GM12878 (cell line): ENCODE measurements at regions not wholly inside any gene's neighbourhood (a gene's known extent, or its start where the extent isn't known, plus 50 kb on each side); places are given as distances from the start of the nearest gene placed in this dataset.

Source experiments
- ATAC-seq: fragments of 200-7000 bp; cut with Tn5 transposase; 3 replicates; pipeline ENCODE4 v1.9.1; 2020; ENCODE audit warnings: mild to moderate bottlenecking, moderate library complexity
- BruUV-seq: library from RNA; stranded (reverse); fragments of 400-500 nt; replicated peaks from 2 replicates; lab custom pipeline; 2021; lab: Mats Ljungman, UMichigan
- CTCF ChIA-PET: fragments of 300-600 bp; sonication (Branson Sonifier 250); formaldehyde crosslinking; extraction: SDS; loops from one replicate; lab custom pipeline; 2021; ENCODE audit warnings: inconsistent platforms; lab: Yijun Ruan, JAX
- POLR2A ChIA-PET: fragments of 350-600 bp; formaldehyde crosslinking; extraction: SDS; loops from one replicate; lab custom pipeline; 2021; ENCODE audit warnings: inconsistent platforms; lab: Charles Lee
- RAD21 ChIA-PET: fragments of 300-600 bp; sonication (Branson Sonifier 250); formaldehyde crosslinking; loops from one replicate; lab custom pipeline; 2023; ENCODE audit warnings: antibody characterized with exemption; ENCODE audit not compliant: unreplicated experiment; lab: Charles Lee
- SMC1A ChIA-PET: fragments of 300-600 bp; sonication (Branson Sonifier 250); formaldehyde crosslinking; loops from one replicate; lab custom pipeline; 2023; ENCODE audit not compliant: unreplicated experiment, uncharacterized antibody; lab: Charles Lee
- DNase-seq: peaks from one replicate; pipeline ENCODE4 v3.0.0-alpha.2; 2011; ENCODE audit warnings: low read depth, low spot score
- FAIRE-seq: peaks from 3 replicates; lab custom pipeline; 2011; peaks lifted over from hg19 to GRCh38; lab: Jason Lieb, UNC
- H2AFZ ChIP-seq: 2 replicates; pipeline ENCODE4 v1.6.0; 2011; ENCODE audit warnings: low read depth, low read length, control low read depth; ENCODE audit not compliant: control insufficient read depth
- H3K27ac ChIP-seq: 2 replicates; pipeline ENCODE4 v1.5.1; 2011; ENCODE audit warnings: control low read depth; ENCODE audit not compliant: control insufficient read depth, insufficient read depth
- H3K27me3 ChIP-seq, 2 experiments: replicated peaks in 1 of 2; 2 replicates each; pipeline versions ENCODE4 v1.6.0 to v1.6.1; 2011; ENCODE audit warnings: low read length in 1 of 2; ENCODE audit not compliant: control insufficient read depth in 2 of 2, insufficient read depth in 2 of 2
- H3K36me3 ChIP-seq, 2 experiments: 2 replicates each; pipeline ENCODE4 v1.5.1; 2011; ENCODE audit warnings: low read length in 1 of 2; ENCODE audit not compliant: control insufficient read depth in 2 of 2, insufficient read depth in 2 of 2
- H3K4me1 ChIP-seq: 2 replicates; pipeline ENCODE4 v1.6.1; 2011; ENCODE audit warnings: mild to moderate bottlenecking, low read length, moderate library complexity, mixed read lengths; ENCODE audit not compliant: control insufficient read depth, insufficient read depth
- H3K4me2 ChIP-seq: 2 replicates; pipeline ENCODE4 v1.6.0; 2011; ENCODE audit warnings: control low read depth; ENCODE audit not compliant: control insufficient read depth, insufficient read depth
- H3K4me3 ChIP-seq: fragments of 200-600 bp; sonication (generic); 2 replicates; pipeline ENCODE4 v1.5.1; 2016
- H3K79me2 ChIP-seq: 2 replicates; pipeline ENCODE4 v1.6.0; 2011; ENCODE audit warnings: low read length; ENCODE audit not compliant: control insufficient read depth, insufficient read depth
- H3K9ac ChIP-seq: 2 replicates; pipeline ENCODE4 v1.8.0; 2011; ENCODE audit warnings: low read length, control low read depth, mixed read lengths; ENCODE audit not compliant: control insufficient read depth, insufficient read depth
- H3K9me3 ChIP-seq: replicated peaks from 3 replicates; pipeline ENCODE4 v1.5.1; 2011; ENCODE audit warnings: mild to moderate bottlenecking, low read length; ENCODE audit not compliant: control insufficient read depth, insufficient read depth
- H4K20me1 ChIP-seq: 2 replicates; pipeline ENCODE4 v1.6.0; 2011; ENCODE audit not compliant: control insufficient read depth, insufficient read depth
- CBX3 ChIP-seq: fragments of 200-600 bp; sonication (generic); IDR thresholded peaks from 2 replicates; pipeline ENCODE4 v1.6.1; 2016; ENCODE audit warnings: low read depth, borderline replicate concordance
- DPF2 ChIP-seq: fragments of 450-650 bp; IDR thresholded peaks from 2 replicates; pipeline ENCODE4 v1.6.1; 2017; ENCODE audit warnings: mild to moderate bottlenecking
- EZH2 ChIP-seq: IDR thresholded peaks from 2 replicates; pipeline ENCODE4 v1.6.1; 2012; ENCODE audit warnings: low read depth, mild to moderate bottlenecking, control low read depth, inconsistent platforms, low read length, borderline replicate concordance; ENCODE audit not compliant: control insufficient read depth
- HDGF ChIP-seq: fragments of 450-650 bp; IDR thresholded peaks from 2 replicates; pipeline ENCODE4 v1.6.1; 2016; ENCODE audit warnings: antibody characterized with exemption
- IRF4 ChIP-seq: IDR thresholded peaks from 2 replicates; pipeline ENCODE4 v1.6.1; 2011; ENCODE audit warnings: low read depth, low read length
- POLR2AphosphoS2 ChIP-seq: IDR thresholded peaks from 2 replicates; pipeline ENCODE4 v1.6.1; 2011; ENCODE audit warnings: low read depth, mild to moderate bottlenecking, low read length, improper control_type of control experiment, moderate library complexity
- POLR2AphosphoS5 ChIP-seq: IDR thresholded peaks from 2 replicates; pipeline ENCODE4 v1.6.1; 2011; ENCODE audit warnings: mild to moderate bottlenecking, low read length, inconsistent platforms
- RAD51 ChIP-seq: fragments of 450-650 bp; IDR thresholded peaks from 2 replicates; pipeline ENCODE4 v1.6.1; 2016; ENCODE audit warnings: moderate library complexity, mild to moderate bottlenecking, inconsistent platforms
- RELA ChIP-seq: fragments of 450-650 bp; IDR thresholded peaks from 2 replicates; pipeline ENCODE4 v1.8.0; 2014; ENCODE audit warnings: borderline replicate concordance; ENCODE audit not compliant: partially characterized antibody
- RUNX3 ChIP-seq: IDR thresholded peaks from 2 replicates; pipeline ENCODE4 v1.6.1; 2012; ENCODE audit warnings: low read length, inconsistent platforms
- SUPT20H ChIP-seq: IDR thresholded peaks from 2 replicates; pipeline ENCODE4 v1.6.1; 2011; ENCODE audit warnings: low read depth, mild to moderate bottlenecking, low read length, moderate library complexity, borderline replicate concordance; ENCODE audit not compliant: control insufficient read depth
- SUZ12 ChIP-seq: fragments of 200-600 bp; sonication (generic); IDR thresholded peaks from one replicate; pipeline ENCODE4 v1.6.1; 2018; ENCODE audit warnings: antibody characterized with exemption, mild to moderate bottlenecking; ENCODE audit not compliant: unreplicated experiment
- TBL1XR1 ChIP-seq: IDR thresholded peaks from 2 replicates; pipeline ENCODE4 v1.6.1; 2012; ENCODE audit warnings: low read depth, low read length, improper control_type of control experiment
- TCF12 ChIP-seq: IDR thresholded peaks from 2 replicates; pipeline ENCODE4 v1.6.1; 2011; ENCODE audit warnings: low read depth, mild to moderate bottlenecking, low read length
- WRNIP1 ChIP-seq: IDR thresholded peaks from 2 replicates; pipeline ENCODE4 v1.6.1; 2011; ENCODE audit warnings: low read depth, low read length, improper control_type of control experiment, borderline replicate concordance
- ZNF217 ChIP-seq: fragments of 450-650 bp; IDR thresholded peaks from 2 replicates; pipeline ENCODE4 v1.6.1; 2017; ENCODE audit warnings: antibody characterized with exemption, mild to moderate bottlenecking
- ZNF384 ChIP-seq: IDR thresholded peaks from 2 replicates; pipeline ENCODE4 v1.6.1; 2012; ENCODE audit warnings: low read depth, mild to moderate bottlenecking, low read length, improper control_type of control experiment, borderline replicate concordance
- WGBS: methylation state at CpG from one replicate; pipeline ENCODE4 v1.1.6; 2016; ENCODE audit warnings: low lambda C conversion rate; ENCODE audit not compliant: insufficient replicate concordance, insufficient coverage; ENCODE audit errors: missing lambda C conversion rate; 5-methylcytosine and 5-hydroxymethylcytosine counted together
- in situ Hi-C: fragments of 300-500 bp; cut with MboI; formaldehyde crosslinking; loops from 9 replicates; pipeline ENCODE4 v1.14.3; 2018; ENCODE audit warnings: mixed read lengths
- intact Hi-C: fragments of 100-400 bp; cut with micrococcal nuclease; formaldehyde crosslinking; loops from one replicate; pipeline ENCODE4 v1.14.2; 2022; ENCODE audit not compliant: unreplicated experiment
- TF ChIP-seq, protein P1 (sequence below): fragments of 450-650 bp; IDR thresholded peaks from 2 replicates; pipeline ENCODE4 v1.6.1; 2018; ENCODE audit warnings: borderline replicate concordance, mild to moderate bottlenecking; ENCODE audit not compliant: partially characterized antibody
- TF ChIP-seq, protein P2 (sequence below): IDR thresholded peaks from 2 replicates; pipeline ENCODE4 v1.6.1; 2012; ENCODE audit warnings: low read length, inconsistent platforms
- TF ChIP-seq, protein P3 (sequence below): IDR thresholded peaks from 2 replicates; pipeline ENCODE4 v1.6.1; 2011; ENCODE audit warnings: low read depth, mild to moderate bottlenecking, low read length, moderate library complexity, borderline replicate concordance; ENCODE audit errors: extremely low read depth

DNA sequence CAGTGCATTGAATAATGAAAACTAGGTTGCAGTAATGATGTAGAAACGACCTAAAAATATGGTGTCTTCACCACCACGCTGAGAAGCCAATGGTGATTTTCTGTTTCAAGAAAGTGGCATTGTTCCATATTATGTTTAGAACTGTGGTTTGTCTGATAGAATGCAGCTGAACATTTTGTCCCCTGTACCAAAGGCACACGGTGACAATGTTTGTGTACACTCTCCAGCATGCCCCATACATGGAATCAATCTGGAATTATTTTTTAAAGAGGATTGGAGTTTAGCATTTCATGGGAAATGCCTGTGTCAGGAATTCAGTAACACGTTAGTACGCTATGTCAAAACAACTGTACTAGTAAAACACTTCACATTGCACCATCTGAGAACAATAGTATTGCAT is 237.4 kb upstream of the AUTS2 start (continued):
- TF ChIP-seq, protein P1, sequence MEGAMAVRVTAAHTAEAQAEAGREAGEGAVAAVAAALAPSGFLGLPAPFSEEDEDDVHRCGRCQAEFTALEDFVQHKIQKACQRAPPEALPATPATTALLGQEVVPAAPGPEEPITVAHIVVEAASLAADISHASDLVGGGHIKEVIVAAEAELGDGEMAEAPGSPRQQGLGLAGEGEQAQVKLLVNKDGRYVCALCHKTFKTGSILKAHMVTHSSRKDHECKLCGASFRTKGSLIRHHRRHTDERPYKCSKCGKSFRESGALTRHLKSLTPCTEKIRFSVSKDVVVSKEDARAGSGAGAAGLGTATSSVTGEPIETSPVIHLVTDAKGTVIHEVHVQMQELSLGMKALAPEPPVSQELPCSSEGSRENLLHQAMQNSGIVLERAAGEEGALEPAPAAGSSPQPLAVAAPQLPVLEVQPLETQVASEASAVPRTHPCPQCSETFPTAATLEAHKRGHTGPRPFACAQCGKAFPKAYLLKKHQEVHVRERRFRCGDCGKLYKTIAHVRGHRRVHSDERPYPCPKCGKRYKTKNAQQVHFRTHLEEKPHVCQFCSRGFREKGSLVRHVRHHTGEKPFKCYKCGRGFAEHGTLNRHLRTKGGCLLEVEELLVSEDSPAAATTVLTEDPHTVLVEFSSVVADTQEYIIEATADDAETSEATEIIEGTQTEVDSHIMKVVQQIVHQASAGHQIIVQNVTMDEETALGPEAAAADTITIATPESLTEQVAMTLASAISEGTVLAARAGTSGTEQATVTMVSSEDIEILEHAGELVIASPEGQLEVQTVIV = no peak
- no peak for TF ChIP-seq EZH2
- TF ChIP-seq, all 136 proteins: peak for 0

DNA sequence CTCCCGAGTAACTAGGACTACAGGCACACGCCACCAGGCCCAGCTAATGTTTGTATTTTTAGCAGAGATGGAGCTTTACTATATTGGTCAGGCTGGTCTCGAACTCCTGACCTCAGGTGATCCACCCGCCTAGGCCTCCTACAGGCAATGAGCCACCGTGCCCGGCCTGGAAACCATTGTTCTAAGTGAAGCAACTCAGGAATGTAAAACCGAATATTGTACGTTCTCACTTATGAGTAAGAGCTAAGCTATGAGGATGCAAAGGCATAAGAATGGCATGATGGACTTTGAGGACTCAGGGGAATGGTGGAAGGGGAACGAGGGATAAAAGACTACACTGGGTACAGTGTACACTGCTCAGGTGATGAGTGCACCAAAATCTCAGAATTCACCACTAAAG is 235.1 kb upstream of the AUTS2 start:
- Histone ChIP-seq H4K20me1 (no peaks in the 10 kb centered on the region), H3K4me1 (no peaks in the 10 kb centered on the region), H3K4me3 (no peak overlapping the region), H3K9ac (no peak overlapping the region), H3K36me3 (no peaks in the 10 kb centered on the region), H3K9me3 (no peaks in the 10 kb centered on the region), H3K27me3 (no peaks in the 10 kb centered on the region), H3K27ac (no peak overlapping the region)
- RAD21 ChIA-PET = no interaction called here
- in situ Hi-C loops = no loop called here
- no TSS peak for BruUV-seq
- POLR2A ChIA-PET = no interaction called here
- 25% methylated on average over 9 of the region's 9 CpGs for WGBS
- DNase-seq (no peak), ATAC-seq (no peak)
- TF ChIP-seq CBX3 = no peak
- no peak for TF ChIP-seq WRNIP1
- TF ChIP-seq DPF2 = no peak
- TF ChIP-seq HDGF = no peak
- TF ChIP-seq, protein P2, sequence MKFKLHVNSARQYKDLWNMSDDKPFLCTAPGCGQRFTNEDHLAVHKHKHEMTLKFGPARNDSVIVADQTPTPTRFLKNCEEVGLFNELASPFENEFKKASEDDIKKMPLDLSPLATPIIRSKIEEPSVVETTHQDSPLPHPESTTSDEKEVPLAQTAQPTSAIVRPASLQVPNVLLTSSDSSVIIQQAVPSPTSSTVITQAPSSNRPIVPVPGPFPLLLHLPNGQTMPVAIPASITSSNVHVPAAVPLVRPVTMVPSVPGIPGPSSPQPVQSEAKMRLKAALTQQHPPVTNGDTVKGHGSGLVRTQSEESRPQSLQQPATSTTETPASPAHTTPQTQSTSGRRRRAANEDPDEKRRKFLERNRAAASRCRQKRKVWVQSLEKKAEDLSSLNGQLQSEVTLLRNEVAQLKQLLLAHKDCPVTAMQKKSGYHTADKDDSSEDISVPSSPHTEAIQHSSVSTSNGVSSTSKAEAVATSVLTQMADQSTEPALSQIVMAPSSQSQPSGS = no peak
- no peak for TF ChIP-seq ZNF384
- no peak for TF ChIP-seq ZNF217
- TF ChIP-seq POLR2AphosphoS5 = no peak
- no peak for TF ChIP-seq POLR2AphosphoS2
- TF ChIP-seq TBL1XR1 = no peak
- no peak for TF ChIP-seq SUPT20H
- TF ChIP-seq SUZ12 = no peak
- TF ChIP-seq, protein P3, sequence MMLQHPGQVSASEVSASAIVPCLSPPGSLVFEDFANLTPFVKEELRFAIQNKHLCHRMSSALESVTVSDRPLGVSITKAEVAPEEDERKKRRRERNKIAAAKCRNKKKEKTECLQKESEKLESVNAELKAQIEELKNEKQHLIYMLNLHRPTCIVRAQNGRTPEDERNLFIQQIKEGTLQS = no peak
- TF ChIP-seq RAD51 = no peak
- no peak for TF ChIP-seq EZH2
- no peak for TF ChIP-seq TCF12
- no peak for TF ChIP-seq IRF4
- TF ChIP-seq RELA = no peak
- TF ChIP-seq RUNX3 = no peak
- TF ChIP-seq, all 136 proteins: peak for 0
- Histone ChIP-seq H3K79me2 (no peaks in the 10 kb centered on the region), H3K4me2 (no peak overlapping the region), H2AFZ (no peak overlapping the region)
- ChIA-PET SMC1A (no interaction called here), CTCF (no interaction called here)
- intact Hi-C loops = no loop called here
- FAIRE-seq = no peak
